Hematopoietic multipotent progenitor cell treated with erythropoietin and hydrocortisone succinate and interleukin-3 and kit ligand, for 8 days (in vitro differentiated cells): ENCODE measurements at regions not wholly inside any gene's neighbourhood (a gene's known extent, or its start where the extent isn't known, plus 50 kb on each side); places are given as distances from the start of the nearest gene placed in this dataset.
"Not testable (repeated sequence)": the region's sequence is repeated elsewhere in the genome, so short reads cannot be mapped to it uniquely, and the experiment has no call there.

Source experiments
- DNase-seq: peaks from one replicate; pipeline ENCODE4 v3.0.0-alpha.2; 2015

- no peak for DNase-seq
Measured at GRCh38 chr17:70661342-70662222, 492.2 kb downstream of the KCNJ2 start.

GRCh38 chr17:70668276-70668937 lies 499.1 kb downstream of the KCNJ2 start:
- DNase-seq, result no peak

DNA sequence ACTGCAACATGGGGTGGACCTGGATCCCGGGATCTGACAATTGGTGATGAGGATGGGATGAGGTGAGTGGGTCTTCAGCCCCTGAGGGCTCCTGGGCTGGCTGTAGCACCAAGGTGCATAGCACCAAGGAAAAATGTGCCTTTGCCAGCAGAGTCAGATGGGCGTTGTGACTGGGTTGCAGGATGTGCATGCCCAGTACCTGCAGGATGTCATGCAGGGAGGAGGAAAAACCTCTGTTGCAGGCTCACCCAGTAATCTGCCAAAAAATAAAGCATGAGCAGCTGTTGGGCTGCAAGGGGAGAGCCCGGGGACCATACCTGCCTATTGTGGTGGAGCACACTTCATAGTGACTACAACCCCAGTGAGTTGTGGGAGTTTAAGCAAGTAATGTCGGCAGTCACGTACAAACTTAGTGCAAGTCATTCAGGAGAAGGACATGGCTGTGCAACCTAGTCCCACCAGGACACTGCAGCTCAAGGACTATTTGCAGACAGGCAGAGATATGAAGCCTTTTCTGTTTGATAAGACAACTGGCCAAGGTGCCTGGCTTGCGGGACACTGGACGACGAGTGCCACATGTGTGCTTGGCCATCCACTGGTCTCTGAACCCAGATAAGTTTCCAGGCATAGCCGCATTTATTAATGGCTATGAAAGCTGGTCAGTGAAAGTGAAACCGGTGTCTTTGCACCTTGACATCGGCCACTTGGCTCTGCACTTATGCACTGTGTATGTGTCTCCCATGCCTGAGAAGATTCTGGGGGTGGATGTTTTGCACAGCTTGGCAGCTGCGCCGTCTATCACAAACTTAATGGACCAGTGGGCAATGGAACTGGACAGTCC lies 499.8 kb downstream of the KCNJ2 start:
- DNase-seq, result no peak

GRCh38 chr17:70674061-70674460 lies 504.7 kb downstream of the KCNJ2 start:
- DNase-seq, result no peak

DNA sequence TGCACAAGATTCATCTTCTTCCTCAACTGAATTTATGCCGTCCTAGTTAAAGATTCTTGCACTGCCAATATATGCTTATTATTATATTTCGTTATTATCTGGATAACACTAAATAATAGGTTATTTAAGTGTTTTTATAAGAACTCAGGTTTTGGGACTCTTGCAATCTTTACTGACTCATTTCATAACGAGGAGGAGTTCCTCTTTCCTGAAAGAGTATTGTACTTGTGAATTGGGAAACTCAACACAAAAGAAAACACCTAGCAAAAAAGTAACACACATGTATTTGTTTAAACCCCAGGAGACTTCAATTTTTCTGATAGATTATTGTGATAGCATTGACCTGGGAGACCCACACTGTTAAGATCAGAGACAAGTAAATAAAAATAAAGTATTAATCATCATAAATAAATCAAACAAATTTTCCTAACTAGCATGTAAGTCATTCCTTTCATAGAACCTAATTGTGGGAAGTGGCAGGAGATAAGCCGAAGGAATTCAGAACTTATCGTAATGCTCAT lies 505.8 kb downstream of the KCNJ2 start:
- DNase-seq, result no peak

GRCh38 chr17:70677783-70678647 lies 508.7 kb downstream of the KCNJ2 start:
- DNase-seq, result no peak

DNA sequence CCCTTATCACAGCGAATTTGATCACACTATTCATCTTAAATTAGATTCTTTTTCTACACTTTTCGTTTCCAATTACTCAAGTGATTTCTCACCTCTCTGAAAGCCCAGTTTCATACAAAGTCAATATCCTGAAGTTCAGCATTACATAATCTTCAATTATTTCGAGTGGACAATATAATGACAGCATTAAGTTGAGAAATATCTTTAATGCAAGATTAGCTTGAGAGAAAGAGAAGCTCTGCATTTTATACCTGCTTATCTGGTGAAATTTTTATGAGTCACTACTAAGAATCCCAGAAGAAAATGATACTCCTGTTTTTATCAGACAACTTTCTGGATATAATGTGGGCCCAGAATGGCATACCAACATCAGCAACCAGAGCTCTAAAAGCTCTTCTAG lies 509.6 kb downstream of the KCNJ2 start:
- DNase-seq, result no peak

DNA sequence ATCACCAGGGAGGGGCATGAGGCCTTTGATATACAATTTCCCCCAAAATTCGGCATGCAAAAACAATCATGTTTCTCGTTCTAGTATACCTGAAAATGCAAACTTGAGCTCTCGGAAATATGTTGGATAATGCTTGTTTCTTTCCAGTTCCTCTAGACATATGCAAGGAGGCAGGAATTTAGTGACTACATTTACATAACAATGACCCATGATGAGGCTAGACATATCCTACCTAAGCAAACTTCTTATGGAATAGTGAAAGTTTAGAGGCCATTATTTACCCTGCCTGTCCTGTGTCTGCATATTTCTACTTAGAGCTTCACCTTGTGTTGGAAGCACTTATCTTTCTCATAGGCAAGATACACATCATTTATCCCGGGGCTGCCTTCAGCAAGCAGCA lies 514.6 kb downstream of the KCNJ2 start:
- no peak for DNase-seq

GRCh38 chr17:70687421-70687820 lies 518.1 kb downstream of the KCNJ2 start:
- no peak for DNase-seq

- no peak for DNase-seq
Measured at GRCh38 chr17:70691150-70691549, 521.8 kb downstream of the KCNJ2 start.

GRCh38 chr17:70699408-70699807 lies 530.1 kb downstream of the KCNJ2 start:
- DNase-seq, result no peak

- DNase-seq, result no peak
Measured at GRCh38 chr17:70702683-70703255, 533.4 kb downstream of the KCNJ2 start.

DNA sequence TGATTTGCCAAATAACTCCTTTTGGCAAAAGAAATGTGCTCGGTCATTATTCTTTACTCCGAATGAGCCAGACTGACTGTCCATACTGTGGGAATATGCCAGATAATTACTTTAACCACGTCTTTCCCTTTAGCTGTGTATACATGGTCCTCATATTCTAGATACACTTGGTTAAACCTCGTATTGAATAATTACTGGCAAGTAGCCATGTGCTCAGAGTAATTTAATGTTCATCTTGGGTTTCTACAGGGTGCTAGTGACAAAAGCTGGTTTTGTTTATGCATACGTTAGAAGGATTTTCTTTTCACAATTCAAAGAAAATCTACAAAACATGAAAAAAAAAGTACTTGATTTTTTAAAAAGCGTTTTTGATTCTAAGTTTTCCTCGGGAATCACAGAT lies 540.3 kb downstream of the KCNJ2 start:
- DNase-seq, result no peak

- no peak for DNase-seq
Measured at GRCh38 chr17:70713694-70714093, 544.4 kb downstream of the KCNJ2 start.

DNA sequence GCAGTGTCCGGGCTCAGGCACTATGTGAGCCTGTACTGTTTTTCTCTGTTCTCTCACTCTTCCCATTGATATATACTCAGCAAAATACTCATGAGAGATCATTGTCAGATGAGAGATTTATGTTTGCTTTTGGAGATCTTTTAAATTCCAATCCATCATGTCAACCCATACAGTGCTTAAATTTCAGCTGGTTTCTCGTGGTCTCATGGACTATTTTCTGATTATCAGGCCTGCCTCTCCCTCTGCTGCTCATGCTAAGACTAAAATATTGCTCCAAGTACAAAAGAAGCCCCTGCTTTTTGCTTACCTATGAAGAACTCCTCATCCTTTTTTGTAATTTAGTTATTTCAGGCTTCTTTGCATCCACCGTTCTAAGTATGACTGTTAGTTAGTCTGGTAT lies 547.2 kb downstream of the KCNJ2 start:
- no peak for DNase-seq

GRCh38 chr17:70717042-70717441 lies 547.7 kb downstream of the KCNJ2 start:
- DNase-seq, result no peak

- DNase-seq, result no peak
Measured at GRCh38 chr17:70736375-70736957, 567.1 kb downstream of the KCNJ2 start.

- DNase-seq, result no peak
Measured at GRCh38 chr17:70739065-70739464, 569.7 kb downstream of the KCNJ2 start.

DNA sequence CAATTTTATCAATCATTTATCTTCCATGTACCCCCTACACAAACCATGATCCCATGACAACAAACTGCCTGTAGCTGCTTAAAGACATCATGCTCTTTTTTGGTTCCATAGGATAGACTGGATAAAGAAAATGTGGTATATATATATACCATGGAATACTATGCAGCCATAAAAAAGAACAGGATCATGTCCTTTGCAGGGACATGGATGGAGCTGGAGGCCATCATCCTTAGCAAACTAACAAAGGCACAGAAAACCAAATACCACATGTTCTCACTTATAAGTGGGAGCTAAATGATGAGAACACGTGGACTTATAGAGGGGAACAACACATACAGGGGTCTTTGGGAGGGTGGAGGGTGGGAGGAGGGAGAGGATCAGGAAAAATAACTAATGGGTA lies 577.2 kb downstream of the KCNJ2 start:
- not testable (repeated sequence) for DNase-seq

DNA sequence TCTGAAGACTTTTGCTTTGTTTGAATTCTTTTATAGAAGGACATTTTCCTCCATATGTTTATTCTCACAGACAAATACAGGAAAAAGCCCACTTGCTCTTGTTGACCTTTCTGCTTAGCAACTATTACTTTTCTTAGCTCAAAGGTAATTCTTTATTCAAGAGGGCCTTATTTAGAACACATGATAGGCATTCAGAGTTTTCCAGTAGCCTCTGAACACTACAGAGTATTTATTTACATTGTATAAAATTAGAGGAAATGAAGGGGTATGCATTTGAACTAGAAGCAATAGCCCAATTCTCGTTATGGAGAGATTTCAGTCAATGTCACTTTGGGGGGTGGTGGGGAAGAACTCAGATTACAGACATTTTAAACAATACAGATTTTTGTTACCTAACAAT lies 581.7 kb downstream of the KCNJ2 start:
- no peak for DNase-seq

- DNase-seq, result not testable (repeated sequence)
Measured at GRCh38 chr17:70752461-70752860, 583.1 kb downstream of the KCNJ2 start.
